ENCODE measurements at regions not wholly inside any gene's neighbourhood (a gene's known extent, or its start where the extent isn't known, plus 50 kb on each side); places are given as distances from the start of the nearest gene placed in this dataset.

GRCh38 chr3:150251187-150252062 is 156.7 kb upstream of the TSC22D2 start:
- DNase-seq (ENCODE audit: low read depth, low spot score) (no peak), FAIRE-seq (no peak)
- no peaks in the 10 kb centered on the region for H3K9me1 ChIP-seq (ENCODE audit: control insufficient read depth, extremely low read depth, insufficient read depth, low read length)
- H3K36me3 ChIP-seq (ENCODE audit: control insufficient read depth in 2 of 2, extremely low read depth in 1 of 2, insufficient read depth in 2 of 2, low read length in 2 of 2) = no peaks in the 10 kb centered on the region
- H3K79me2 ChIP-seq (ENCODE audit: control insufficient read depth, insufficient read depth, low read length) = no peaks in the 10 kb centered on the region
- H3K4me3 ChIP-seq (ENCODE audit: control insufficient read depth in 2 of 3, extremely low read depth in 1 of 3, insufficient read depth in 2 of 3, low read depth in 1 of 3, low read length in 3 of 3) = no peak overlapping the region
- H3K27ac ChIP-seq (ENCODE audit: control insufficient read depth, insufficient read depth, low read length) = no peak overlapping the region
- H3K27me3 ChIP-seq (ENCODE audit: control insufficient read depth, extremely low read depth, insufficient read depth, low read length) = no peaks in the 10 kb centered on the region
- H3K9ac ChIP-seq (ENCODE audit: control insufficient read depth, extremely low read depth, insufficient read depth, low read length) = no peak overlapping the region
- H3K4me1 ChIP-seq (ENCODE audit: control insufficient read depth, extremely low read depth, insufficient read depth, low read length) = peaks cover 20% of the 10 kb centered on the region
- no peak overlapping the region for H3K4me2 ChIP-seq (ENCODE audit: control insufficient read depth, extremely low read depth, insufficient read depth, low read depth, low read length)
- no peaks in the 10 kb centered on the region for H3K9me3 ChIP-seq (ENCODE audit: control insufficient read depth, low read depth, low read length)
- H4K20me1 ChIP-seq (ENCODE audit: control insufficient read depth, extremely low read depth, insufficient read depth, low read length) = no peaks in the 10 kb centered on the region
- dilution Hi-C loops (cut with MboI; ENCODE audit: extremely low pct_ligation_motif_present, low sequenced_read_pairs) = no loop called here
- TF ChIP-seq EZH2 (IDR thresholded peaks at IDR 0.05; ENCODE audit: low read length) = no peak
- TF ChIP-seq, protein P1, sequence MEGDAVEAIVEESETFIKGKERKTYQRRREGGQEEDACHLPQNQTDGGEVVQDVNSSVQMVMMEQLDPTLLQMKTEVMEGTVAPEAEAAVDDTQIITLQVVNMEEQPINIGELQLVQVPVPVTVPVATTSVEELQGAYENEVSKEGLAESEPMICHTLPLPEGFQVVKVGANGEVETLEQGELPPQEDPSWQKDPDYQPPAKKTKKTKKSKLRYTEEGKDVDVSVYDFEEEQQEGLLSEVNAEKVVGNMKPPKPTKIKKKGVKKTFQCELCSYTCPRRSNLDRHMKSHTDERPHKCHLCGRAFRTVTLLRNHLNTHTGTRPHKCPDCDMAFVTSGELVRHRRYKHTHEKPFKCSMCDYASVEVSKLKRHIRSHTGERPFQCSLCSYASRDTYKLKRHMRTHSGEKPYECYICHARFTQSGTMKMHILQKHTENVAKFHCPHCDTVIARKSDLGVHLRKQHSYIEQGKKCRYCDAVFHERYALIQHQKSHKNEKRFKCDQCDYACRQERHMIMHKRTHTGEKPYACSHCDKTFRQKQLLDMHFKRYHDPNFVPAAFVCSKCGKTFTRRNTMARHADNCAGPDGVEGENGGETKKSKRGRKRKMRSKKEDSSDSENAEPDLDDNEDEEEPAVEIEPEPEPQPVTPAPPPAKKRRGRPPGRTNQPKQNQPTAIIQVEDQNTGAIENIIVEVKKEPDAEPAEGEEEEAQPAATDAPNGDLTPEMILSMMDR (optimal IDR thresholded peaks at IDR 0.05 in 1 of 3, IDR thresholded peaks at IDR 0.05 in 1 of 3, conservative IDR thresholded peaks at IDR 0.05 in 1 of 3; ENCODE audit: extremely low read depth in 1 of 3, insufficient read depth in 2 of 3, low read length in 3 of 3) = no peak
- H2AFZ ChIP-seq (ENCODE audit: control insufficient read depth, low read length) = peak overlapping the region; percentile 12

DNA sequence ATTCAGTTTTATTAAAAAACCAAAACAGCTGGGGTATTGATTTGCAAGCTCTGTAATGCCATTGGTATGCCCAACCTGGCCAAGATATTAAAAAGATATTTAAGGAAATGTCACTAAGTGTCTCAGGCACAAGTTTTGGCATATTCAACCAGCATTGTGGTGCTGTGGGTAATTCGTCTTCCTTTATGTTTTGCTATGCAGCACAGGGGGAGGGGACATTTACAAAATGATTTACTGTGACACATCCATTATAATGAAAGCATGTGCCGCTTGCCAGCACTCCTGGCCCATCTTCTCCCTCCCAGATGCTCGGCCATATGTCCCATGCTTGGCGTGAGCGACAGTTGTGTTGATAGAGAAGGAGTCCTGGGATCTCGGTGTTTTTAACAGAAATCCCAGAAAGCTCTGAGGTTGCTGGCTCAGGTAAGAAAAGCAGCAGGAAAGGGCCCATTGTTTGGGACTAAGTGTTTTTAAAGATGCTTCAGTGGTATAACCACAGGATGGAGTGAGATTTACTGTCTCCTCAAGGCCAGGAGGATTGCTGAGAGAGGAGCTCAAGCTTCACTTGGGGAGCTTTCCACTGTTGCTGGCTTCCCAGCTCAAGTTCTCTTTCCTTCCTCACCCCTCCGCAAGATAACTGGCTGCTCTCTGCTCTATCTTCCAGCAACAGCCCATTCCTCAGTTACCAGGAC is 158.2 kb upstream of the TSC22D2 start:
- Histone ChIP-seq H3K9me1 (ENCODE audit: control insufficient read depth, extremely low read depth, insufficient read depth, low read length) (no peaks in the 10 kb centered on the region), H3K4me2 (ENCODE audit: control insufficient read depth, extremely low read depth, insufficient read depth, low read depth, low read length) (no peak overlapping the region), H3K4me3 (ENCODE audit: control insufficient read depth in 2 of 3, extremely low read depth in 1 of 3, insufficient read depth in 2 of 3, low read depth in 1 of 3, low read length in 3 of 3) (no peak overlapping the region), H3K27ac (ENCODE audit: control insufficient read depth, insufficient read depth, low read length) (no peak overlapping the region), H3K9me3 (ENCODE audit: control insufficient read depth, low read depth, low read length) (no peaks in the 10 kb centered on the region), H3K79me2 (ENCODE audit: control insufficient read depth, insufficient read depth, low read length) (no peaks in the 10 kb centered on the region), H4K20me1 (ENCODE audit: control insufficient read depth, extremely low read depth, insufficient read depth, low read length) (no peaks in the 10 kb centered on the region), H3K9ac (ENCODE audit: control insufficient read depth, extremely low read depth, insufficient read depth, low read length) (no peak overlapping the region), H2AFZ (ENCODE audit: control insufficient read depth, low read length) (no peak overlapping the region), H3K4me1 (ENCODE audit: control insufficient read depth, extremely low read depth, insufficient read depth, low read length) (peaks cover 11% of the 10 kb centered on the region), H3K27me3 (ENCODE audit: control insufficient read depth, extremely low read depth, insufficient read depth, low read length) (no peaks in the 10 kb centered on the region), H3K36me3 (ENCODE audit: control insufficient read depth in 2 of 2, extremely low read depth in 1 of 2, insufficient read depth in 2 of 2, low read length in 2 of 2) (no peaks in the 10 kb centered on the region)
- DNase-seq (ENCODE audit: low read depth, low spot score) (no peak), FAIRE-seq (no peak)
- TF ChIP-seq, protein P1 (optimal IDR thresholded peaks at IDR 0.05 in 1 of 3, IDR thresholded peaks at IDR 0.05 in 1 of 3, conservative IDR thresholded peaks at IDR 0.05 in 1 of 3; ENCODE audit: extremely low read depth in 1 of 3, insufficient read depth in 2 of 3, low read length in 3 of 3) = no peak
- no peak for TF ChIP-seq EZH2 (IDR thresholded peaks at IDR 0.05; ENCODE audit: low read length)
- dilution Hi-C loops (cut with MboI; ENCODE audit: extremely low pct_ligation_motif_present, low sequenced_read_pairs) = loop anchor here (25.0 kb wide), 1 partner anchor 162 kb away; the partner anchor contains the start of gene TSC22D2
